ENCODE measurements at regions not wholly inside any gene's neighbourhood (a gene's known extent, or its start where the extent isn't known, plus 50 kb on each side); places are given as distances from the start of the nearest gene placed in this dataset.

GRCh38 chrX:28099166-28099565 lies 117.9 kb upstream of the DCAF8L1 start:
- intact Hi-C loops (cut with micrococcal nuclease; ENCODE audit: unreplicated experiment): no loop called here
- POLR2A ChIA-PET: no interaction called here
- Histone ChIP-seq H3K27me3 (ENCODE audit: control insufficient read depth, insufficient read depth, low read length) (no peaks in the 10 kb centered on the region), H3K4me1 (ENCODE audit: control insufficient read depth, insufficient read depth, low read length) (no peaks in the 10 kb centered on the region), H3K9me3 (ENCODE audit: control insufficient read depth, insufficient read depth, low read depth, low read length) (no peaks in the 10 kb centered on the region), H3K4me3 (ENCODE audit: low read depth in 2 of 2, low read length in 2 of 2) (no peak overlapping the region), H3K36me3 (ENCODE audit: control insufficient read depth, insufficient read depth, low read length) (no peaks in the 10 kb centered on the region), H3K27ac (ENCODE audit: low read length) (no peak overlapping the region)
- ATAC-seq (no peak), DNase-seq (ENCODE audit: low read depth, low spot score) (no peak)
- no peak for TF ChIP-seq REST (IDR thresholded peaks at IDR 0.05; ENCODE audit: insufficient read depth in 1 of 2, low read depth in 2 of 2, low read length in 1 of 2)
- TF ChIP-seq CTCF (IDR thresholded peaks at IDR 0.05): no peak
- BruUV-seq (replicated peaks): no TSS peak
- in situ Hi-C loops (cut with HindIII; ENCODE audit: low pct_unique_long_range_greater_than_20kb, low sequenced_read_pairs): no loop called here
- CTCF ChIA-PET: no interaction called here

GRCh38 chrX:28085653-28086052 lies 104.4 kb upstream of the DCAF8L1 start:
- Histone ChIP-seq H3K4me3 (ENCODE audit: low read depth in 2 of 2, low read length in 2 of 2) (no peak overlapping the region), H3K9me3 (ENCODE audit: control insufficient read depth, insufficient read depth, low read depth, low read length) (no peaks in the 10 kb centered on the region), H3K4me1 (ENCODE audit: control insufficient read depth, insufficient read depth, low read length) (no peaks in the 10 kb centered on the region), H3K36me3 (ENCODE audit: control insufficient read depth, insufficient read depth, low read length) (no peaks in the 10 kb centered on the region), H3K27me3 (ENCODE audit: control insufficient read depth, insufficient read depth, low read length) (no peaks in the 10 kb centered on the region), H3K27ac (ENCODE audit: low read length) (no peak overlapping the region)
- CTCF ChIA-PET: no interaction called here
- DNase-seq (ENCODE audit: low read depth, low spot score) (no peak), ATAC-seq (no peak)
- BruUV-seq (replicated peaks): no TSS peak
- in situ Hi-C loops (cut with HindIII; ENCODE audit: low pct_unique_long_range_greater_than_20kb, low sequenced_read_pairs): no loop called here
- intact Hi-C loops (cut with micrococcal nuclease; ENCODE audit: unreplicated experiment): no loop called here
- TF ChIP-seq SIN3A (IDR thresholded peaks at IDR 0.05; ENCODE audit: borderline replicate concordance, insufficient read depth, low read depth, low read length): no peak
- TF ChIP-seq REST (IDR thresholded peaks at IDR 0.05; ENCODE audit: insufficient read depth in 1 of 2, low read depth in 2 of 2, low read length in 1 of 2): no peak
- no peak for TF ChIP-seq TCF7L2 (IDR thresholded peaks at IDR 0.05; ENCODE audit: low read depth, low read length)
- no peak for TF ChIP-seq CTCF (IDR thresholded peaks at IDR 0.05)
- no peak for TF ChIP-seq POLR2AphosphoS5 (IDR thresholded peaks at IDR 0.05; ENCODE audit: low read depth, low read length)
- POLR2A ChIA-PET: no interaction called here

Data from Panc1 (cell line).